ENCODE measurements at regions not wholly inside any gene's neighbourhood (a gene's known extent, or its start where the extent isn't known, plus 50 kb on each side); places are given as distances from the start of the nearest gene placed in this dataset.

GRCh38 chr2:59566739-59567138 lies 986.7 kb downstream of the BCL11A start:
- no peak overlapping the region for H4K5ac ChIP-seq (ENCODE audit: insufficient read length, low read depth, low read length)
- H3K9me3 ChIP-seq (ENCODE audit: insufficient read depth in 2 of 2, low read depth in 1 of 2, low read length in 1 of 2), result no peaks in the 10 kb centered on the region
- TF ChIP-seq EZH2 (IDR thresholded peaks at IDR 0.05; ENCODE audit: low read depth, low read length, severe bottlenecking), result no peak
- no peak for TF ChIP-seq YY1 (IDR thresholded peaks at IDR 0.05; ENCODE audit: low read depth, low read length)
- TF ChIP-seq JUND (IDR thresholded peaks at IDR 0.05; ENCODE audit: low read length), result no peak
- no peak for TF ChIP-seq KDM4A (IDR thresholded peaks at IDR 0.05; ENCODE audit: low read depth, low read length, severe bottlenecking)
- no peak overlapping the region for H2BK120ac ChIP-seq (replicated peaks; ENCODE audit: low read depth, low read length)
- FAIRE-seq (no peak), DNase-seq (ENCODE audit: low read depth in 1 of 2, low spot score in 2 of 2) (no peak)
- no peak overlapping the region for H2AFZ ChIP-seq (ENCODE audit: low read length)
- H2BK5ac ChIP-seq (ENCODE audit: low read depth, low read length), result no peak overlapping the region
- H3K79me2 ChIP-seq (ENCODE audit: control insufficient read depth in 1 of 2, insufficient read depth in 2 of 2, low read length in 2 of 2), result no peaks in the 10 kb centered on the region
- no peak overlapping the region for H2BK15ac ChIP-seq (ENCODE audit: low read length)
- POLR2A ChIA-PET (ENCODE audit: partially characterized antibody), result no interaction called here
- no peaks in the 10 kb centered on the region for H3K79me1 ChIP-seq (ENCODE audit: low read depth, low read length)
- H3K23me2 ChIP-seq (ENCODE audit: low read depth, low read length), result no peaks in the 10 kb centered on the region; the same call in 1 of the 2 replicates
- no peak overlapping the region for H2AK5ac ChIP-seq (ENCODE audit: low read depth, low read length)
- no peak overlapping the region for H3K9ac ChIP-seq (replicated peaks in 1 of 4; ENCODE audit: extremely low read depth in 1 of 4, low read depth in 3 of 4, low read length in 3 of 4)
- no peak overlapping the region for H4K91ac ChIP-seq (replicated peaks; ENCODE audit: insufficient read length, low read length)
- no peak overlapping the region for H2BK20ac ChIP-seq (ENCODE audit: low read length)
- no peak overlapping the region for H3K4me3 ChIP-seq (ENCODE audit: extremely low read depth in 1 of 4, insufficient read depth in 2 of 4, low read depth in 3 of 4, low read length in 4 of 4)
- no peak overlapping the region for H3K27ac ChIP-seq (ENCODE audit: low read depth, low read length)
- no peaks in the 10 kb centered on the region for H3K27me3 ChIP-seq (replicated peaks in 1 of 4; ENCODE audit: control insufficient read depth in 3 of 4, extremely low read depth in 1 of 4, insufficient read depth in 3 of 4, low read length in 3 of 4)
- H2BK12ac ChIP-seq (ENCODE audit: low read depth, low read length), result no peak overlapping the region
- H3K4ac ChIP-seq (replicated peaks; ENCODE audit: insufficient read length, low read depth, low read length), result no peak overlapping the region
- H3K23ac ChIP-seq (ENCODE audit: insufficient read length), result no peak overlapping the region
- H3K4me1 ChIP-seq (replicated peaks in 1 of 4; ENCODE audit: control insufficient read depth in 3 of 4, insufficient read depth in 4 of 4, low read length in 3 of 4), result peaks cover 0 to 1% (median 0%) of the 10 kb centered on the region in 4 experiments; a peak in 1 of 7 replicates
- 95% methylated on average over 2 of the region's 2 CpGs; no CpG with 5 or more reads in 1 of the 2 experiments for WGBS, 2 experiments (ENCODE audit: extremely low coverage in 1 of 2, insufficient coverage in 1 of 2, insufficient read length in 1 of 2, insufficient replicate concordance in 2 of 2, low coverage in 1 of 2, low lambda C conversion rate in 2 of 2, missing lambda C conversion rate in 1 of 2)
- no peaks in the 10 kb centered on the region for H4K20me1 ChIP-seq (replicated peaks in 1 of 2; ENCODE audit: control insufficient read depth in 1 of 2, insufficient read depth in 2 of 2, low read length in 2 of 2)
- CTCF ChIA-PET (ENCODE audit: partially characterized antibody), result no interaction called here
- H3K36me3 ChIP-seq (ENCODE audit: control insufficient read depth in 2 of 4, insufficient read depth in 4 of 4, low read length in 3 of 4), result no peaks in the 10 kb centered on the region
- no peak overlapping the region for H3K4me2 ChIP-seq (ENCODE audit: insufficient read depth in 1 of 2, low read depth in 2 of 2, low read length in 2 of 2)
- no peak overlapping the region for H3K18ac ChIP-seq (ENCODE audit: extremely low read depth, low read length)
- no peak overlapping the region for H4K8ac ChIP-seq (ENCODE audit: extremely low read depth, insufficient read depth, low read length)
- H3K14ac ChIP-seq (ENCODE audit: insufficient read length), result no peak overlapping the region
- H3K56ac ChIP-seq (replicated peaks; ENCODE audit: insufficient read length, low read depth, low read length), result no peak overlapping the region
